ENCODE measurements at regions not wholly inside any gene's neighbourhood (a gene's known extent, or its start where the extent isn't known, plus 50 kb on each side); places are given as distances from the start of the nearest gene placed in this dataset.

GRCh38 chr10:83612050-83612449 lies 527.3 kb upstream of the GHITM start:
- no peaks in the 10 kb centered on the region for H3K27me3 Mint-ChIP-seq (ENCODE audit: low read depth in 3 of 3)
- DNase-seq = no peak
- Histone ChIP-seq H4K20me1 (ENCODE audit: insufficient read depth, low read length) (no peaks in the 10 kb centered on the region), H3K4me3 (replicated peaks in 1 of 3; ENCODE audit: low read depth in 2 of 3, low read length in 3 of 3) (no peak overlapping the region), H3K4me2 (replicated peaks; ENCODE audit: extremely low read depth, low read length, poor library complexity, severe bottlenecking) (no peak overlapping the region), H3K36me3 (replicated peaks in 1 of 2; ENCODE audit: control insufficient read depth in 1 of 2, insufficient read depth in 2 of 2, low read length in 2 of 2) (no peaks in the 10 kb centered on the region), H3K9me3 (replicated peaks in 1 of 2; ENCODE audit: control insufficient read depth in 1 of 2, insufficient read depth in 1 of 2, low read length in 2 of 2) (peaks cover 7 to 8% of the 10 kb centered on the region in 2 donors), H3K79me2 (ENCODE audit: insufficient read depth, low read length) (no peaks in the 10 kb centered on the region), H3K27ac (ENCODE audit: low read depth in 1 of 2, low read length in 2 of 2) (no peak overlapping the region), H3K9ac (ENCODE audit: insufficient read depth, low read length, poor library complexity, severe bottlenecking) (no peak overlapping the region), H3K4me1 (ENCODE audit: control insufficient read depth in 1 of 2, insufficient read depth in 2 of 2, low read length in 2 of 2) (no peaks in the 10 kb centered on the region), H3K27me3 (ENCODE audit: control insufficient read depth in 2 of 2, insufficient read depth in 2 of 2, low read length in 2 of 2) (no peaks in the 10 kb centered on the region), H2AFZ (ENCODE audit: insufficient read depth, low read depth, low read length, poor library complexity, severe bottlenecking) (no peak overlapping the region)
- no peaks in the 10 kb centered on the region for H3K4me1 Mint-ChIP-seq
- peaks cover 2 to 10% (median 3%) of the 10 kb centered on the region in 7 donors for H3K9me3 Mint-ChIP-seq
- H3K27ac Mint-ChIP-seq = no peak overlapping the region
- no peak overlapping the region for H3K4me3 Mint-ChIP-seq
- intact Hi-C loops (cut with micrococcal nuclease) = no loop called here
- WGBS (ENCODE audit: insufficient coverage) = 72% methylated on average over 2 of the region's 4 CpGs
- no peak for TF ChIP-seq CTCF (IDR thresholded peaks at IDR 0.05)
- no peaks in the 10 kb centered on the region for H3K36me3 Mint-ChIP-seq

- Mint-ChIP-seq H3K36me3 (no peaks in the 10 kb centered on the region), H3K4me1 (no peaks in the 10 kb centered on the region), H3K9me3 (peaks cover 0 to 7% (median 3%) of the 10 kb centered on the region in 7 donors), H3K27ac (no peak overlapping the region), H3K4me3 (no peak overlapping the region), H3K27me3 (ENCODE audit: low read depth in 3 of 3) (no peaks in the 10 kb centered on the region)
- Histone ChIP-seq H3K27ac (ENCODE audit: low read depth in 1 of 2, low read length in 2 of 2) (no peak overlapping the region), H4K20me1 (ENCODE audit: insufficient read depth, low read length) (no peaks in the 10 kb centered on the region), H3K9ac (ENCODE audit: insufficient read depth, low read length, poor library complexity, severe bottlenecking) (no peak overlapping the region), H3K36me3 (replicated peaks in 1 of 2; ENCODE audit: control insufficient read depth in 1 of 2, insufficient read depth in 2 of 2, low read length in 2 of 2) (no peaks in the 10 kb centered on the region), H3K4me3 (replicated peaks in 1 of 3; ENCODE audit: low read depth in 2 of 3, low read length in 3 of 3) (no peak overlapping the region), H3K9me3 (replicated peaks in 1 of 2; ENCODE audit: control insufficient read depth in 1 of 2, insufficient read depth in 1 of 2, low read length in 2 of 2) (peaks cover 7 to 8% of the 10 kb centered on the region in 2 donors), H3K4me2 (replicated peaks; ENCODE audit: extremely low read depth, low read length, poor library complexity, severe bottlenecking) (no peak overlapping the region), H3K27me3 (ENCODE audit: control insufficient read depth in 2 of 2, insufficient read depth in 2 of 2, low read length in 2 of 2) (no peaks in the 10 kb centered on the region), H2AFZ (ENCODE audit: insufficient read depth, low read depth, low read length, poor library complexity, severe bottlenecking) (no peak overlapping the region), H3K4me1 (ENCODE audit: control insufficient read depth in 1 of 2, insufficient read depth in 2 of 2, low read length in 2 of 2) (no peaks in the 10 kb centered on the region), H3K79me2 (ENCODE audit: insufficient read depth, low read length) (no peaks in the 10 kb centered on the region)
- no CpG with 5 or more reads among the region's 2 CpGs for WGBS (ENCODE audit: insufficient coverage)
- TF ChIP-seq CTCF (IDR thresholded peaks at IDR 0.05) = no peak
- intact Hi-C loops (cut with micrococcal nuclease) = no loop called here
- no peak for DNase-seq
Measured at GRCh38 chr10:83612746-83613145, 526.6 kb upstream of the GHITM start.

All from CD14-positive monocyte (primary cell).